ENCODE measurements at regions not wholly inside any gene's neighbourhood (a gene's known extent, or its start where the extent isn't known, plus 50 kb on each side); places are given as distances from the start of the nearest gene placed in this dataset.

DNA sequence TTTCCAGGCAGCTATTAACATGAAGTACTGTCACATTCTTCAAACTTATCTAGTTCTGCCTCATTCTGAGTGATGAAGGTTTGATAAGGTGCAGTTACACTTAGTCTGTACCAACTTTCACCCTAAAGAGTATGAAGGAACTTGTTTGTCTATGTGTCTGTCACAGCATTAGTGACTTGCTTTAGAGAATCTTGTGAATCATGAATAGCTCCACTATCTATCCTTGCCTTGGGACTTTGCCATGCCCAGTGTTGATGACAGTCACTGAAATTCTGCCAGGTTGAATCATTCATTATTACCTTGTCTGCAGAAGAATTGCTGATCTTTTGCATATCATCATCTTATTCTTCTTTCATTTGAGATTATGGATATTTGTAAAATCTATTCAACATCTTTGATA is 50.9 kb upstream of the A1CF start:
- DNase-seq = no peak

DNA sequence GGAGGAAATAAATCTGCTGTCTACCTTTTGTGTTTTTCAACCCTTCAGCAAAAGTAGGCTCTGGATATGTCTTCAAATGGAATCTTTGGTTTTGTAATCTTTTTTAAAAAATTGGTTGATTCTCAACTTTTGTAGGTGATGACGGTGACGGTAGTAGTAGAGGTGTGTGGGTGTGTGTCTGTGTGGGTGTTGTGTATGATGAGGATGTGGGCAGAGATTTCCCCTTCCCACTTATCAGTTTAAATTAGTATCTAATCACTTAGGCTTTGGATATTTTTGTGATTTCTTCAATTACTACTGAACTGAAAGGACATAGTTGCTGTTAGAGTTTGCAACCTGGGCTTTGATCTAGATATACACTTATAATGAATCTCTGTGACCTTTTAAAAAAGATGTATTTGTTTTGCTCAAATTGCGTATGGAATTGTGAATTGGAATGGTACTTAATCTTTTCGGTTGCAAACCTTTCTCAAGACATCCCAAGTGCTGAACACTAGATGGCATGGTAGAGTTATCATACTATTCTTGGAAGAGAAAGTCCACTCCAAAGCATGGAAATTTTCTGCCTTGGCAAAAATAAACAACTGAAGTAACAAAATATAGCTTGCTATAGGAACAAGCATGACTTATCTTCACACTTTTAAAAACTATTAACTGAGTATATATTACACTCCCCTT is 51.9 kb upstream of the A1CF start:
- peak; percentile 46 for DNase-seq

DNA sequence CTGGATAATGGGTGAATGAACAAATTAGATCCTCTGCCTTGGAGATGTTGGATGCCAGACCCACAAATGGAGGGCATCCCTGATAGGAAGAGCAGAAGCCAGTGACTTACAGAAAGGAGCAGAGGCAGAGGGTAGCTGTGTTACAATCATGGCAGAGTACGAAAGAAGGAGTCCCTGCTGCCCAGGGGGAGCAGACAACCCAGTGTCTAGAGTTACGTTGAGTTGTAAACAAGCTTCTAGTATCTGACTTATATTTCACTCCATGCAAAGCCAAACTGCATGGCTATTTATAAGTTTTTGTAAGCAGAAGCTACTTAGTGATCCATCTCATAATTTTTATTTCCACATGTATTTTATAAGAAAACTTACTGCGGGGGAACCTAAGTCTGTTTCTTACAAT is 56.2 kb upstream of the A1CF start:
- no peak for DNase-seq

DNA sequence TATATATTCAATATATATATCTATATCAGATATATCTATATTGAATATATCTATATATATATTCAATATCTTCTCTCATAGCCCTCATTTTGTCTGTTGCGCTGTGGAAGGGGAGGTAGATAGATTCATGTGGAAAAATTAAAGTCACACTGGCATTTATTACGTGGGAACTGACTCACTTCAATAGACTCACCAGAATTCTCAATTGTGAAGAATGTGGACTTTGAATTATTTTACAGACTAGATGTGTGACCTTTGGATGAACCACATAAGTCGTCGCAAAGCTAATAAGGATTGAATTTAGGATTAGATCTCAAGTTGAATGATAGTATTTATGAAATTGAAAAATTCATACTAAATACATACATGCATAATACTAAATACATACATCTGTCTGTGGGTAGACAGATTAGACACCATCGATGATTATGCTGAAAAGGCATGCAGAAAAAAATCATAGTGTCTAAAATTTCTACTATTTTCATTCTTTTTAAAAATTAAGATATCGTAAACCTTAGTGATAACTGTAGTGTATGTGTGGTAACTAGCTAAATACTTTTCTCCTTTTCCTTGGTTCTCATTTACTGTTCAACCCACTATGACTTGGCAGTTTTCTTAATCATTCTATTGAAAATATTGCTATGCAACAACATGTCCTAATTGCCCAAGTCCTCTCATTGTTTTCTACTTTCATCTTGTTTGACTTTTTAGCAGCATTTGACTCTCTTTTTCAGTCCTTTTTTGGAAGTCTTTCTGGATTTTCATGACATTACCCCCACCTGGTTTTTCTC is 61.8 kb upstream of the A1CF start:
- no peak for DNase-seq

DNA sequence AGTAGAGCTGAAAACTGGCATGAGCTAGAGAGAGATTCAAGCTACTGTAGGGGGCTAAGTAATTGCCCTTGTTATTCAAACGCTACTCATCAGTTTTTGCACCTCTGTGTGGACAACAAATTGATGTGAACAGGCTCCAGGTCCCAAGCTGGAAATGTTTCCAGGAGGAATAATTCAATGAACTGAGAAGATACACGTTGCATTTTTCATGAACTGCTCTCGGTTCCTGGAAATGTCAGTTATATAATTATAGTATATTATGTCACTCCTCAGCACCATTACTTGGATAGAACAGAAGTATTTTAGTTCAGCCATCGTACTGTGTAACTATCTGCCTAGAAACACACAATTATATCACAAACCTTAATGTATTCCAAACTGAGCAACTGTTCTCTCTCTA is 65.9 kb upstream of the A1CF start:
- no peak for DNase-seq

DNA sequence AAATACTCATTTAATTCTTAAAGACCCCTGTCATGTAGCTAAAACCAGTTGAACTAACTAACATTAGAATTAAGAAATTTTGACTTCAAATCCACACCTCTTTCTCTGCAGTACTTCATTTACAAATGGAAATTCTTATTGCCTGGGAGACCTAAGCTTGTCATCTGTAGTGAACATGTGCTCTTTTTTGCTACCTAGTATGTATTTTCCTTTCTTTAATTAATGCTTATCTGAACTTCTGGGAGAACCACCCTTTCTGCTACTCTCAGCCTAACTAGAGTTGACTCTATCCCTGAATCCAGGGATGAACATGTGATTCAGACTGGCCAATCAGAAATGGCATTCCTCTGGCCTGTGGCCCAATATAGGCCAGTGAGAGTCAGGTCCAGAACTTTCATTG is 75.9 kb upstream of the A1CF start:
- no peak for DNase-seq

DNA sequence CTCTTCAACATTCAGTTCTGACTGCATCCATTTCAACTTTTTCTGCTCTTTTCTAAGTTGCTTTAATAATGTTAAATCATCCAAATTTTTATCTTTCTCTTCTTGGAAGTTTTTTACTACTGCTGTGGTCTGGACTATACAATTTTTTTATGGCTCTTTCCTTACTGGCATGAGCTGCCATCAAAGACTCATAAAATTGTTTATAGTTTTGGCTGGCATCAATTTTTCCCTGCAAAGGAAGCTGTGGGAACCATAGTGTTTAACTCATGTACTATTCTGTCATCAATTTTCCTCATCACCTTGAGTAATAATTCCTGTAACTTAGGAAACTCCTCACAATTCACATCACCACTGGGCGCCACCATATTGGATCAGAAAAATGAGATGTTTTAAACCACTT is 77.6 kb upstream of the A1CF start:
- no peak for DNase-seq

DNA sequence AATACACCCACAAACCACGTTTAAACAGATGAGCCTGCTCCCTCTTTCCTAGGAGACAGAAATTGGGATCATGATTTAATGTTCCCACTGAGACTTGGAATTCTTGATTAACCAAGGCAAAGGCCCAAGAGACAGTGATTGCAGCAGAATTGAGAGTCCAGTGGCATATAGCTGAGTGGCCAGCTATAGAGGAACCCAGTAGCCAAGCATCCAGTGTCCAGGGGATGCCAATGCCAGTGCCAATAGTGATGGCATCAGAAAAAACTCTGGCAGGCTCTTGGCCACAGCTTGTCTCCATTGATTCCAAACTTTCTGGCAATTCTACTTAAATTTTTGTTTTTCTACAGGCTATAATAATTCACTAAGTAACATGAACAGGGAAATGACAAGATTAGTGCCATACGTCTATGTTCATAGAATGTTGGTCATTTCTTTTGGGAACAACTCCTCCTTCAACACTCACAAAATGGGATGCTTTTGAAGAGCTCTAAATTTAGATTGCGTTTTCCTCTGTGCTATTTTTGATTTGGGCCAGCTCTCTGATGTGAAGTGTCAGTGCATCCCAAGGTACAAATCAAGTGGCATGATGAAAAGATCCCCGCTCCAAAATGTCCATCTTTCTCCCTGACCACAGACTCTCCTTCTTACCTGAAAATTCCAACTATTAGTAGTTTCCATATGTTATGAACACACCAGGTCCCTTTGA is 83.1 kb upstream of the A1CF start:
- DNase-seq = no peak

DNA sequence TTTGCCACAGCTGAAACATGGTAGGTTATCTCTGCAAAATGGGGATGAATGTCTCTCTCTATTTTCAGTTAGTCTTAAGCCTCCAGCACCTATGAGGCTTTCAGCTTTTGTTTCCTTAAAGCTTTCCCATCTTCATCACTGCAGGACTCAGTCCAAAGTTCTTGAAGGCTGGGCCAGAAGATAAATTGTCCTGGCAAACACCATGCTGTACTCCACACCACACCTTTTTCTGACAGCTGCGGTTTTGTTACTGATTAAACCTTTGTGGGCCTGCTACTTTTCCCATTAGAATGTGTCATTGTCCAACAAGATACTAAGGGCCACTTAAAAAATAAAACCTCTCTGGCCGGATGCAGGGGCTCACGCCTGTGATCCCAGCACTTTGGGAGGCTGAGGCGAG is 87.2 kb upstream of the A1CF start:
- DNase-seq = no peak

DNA sequence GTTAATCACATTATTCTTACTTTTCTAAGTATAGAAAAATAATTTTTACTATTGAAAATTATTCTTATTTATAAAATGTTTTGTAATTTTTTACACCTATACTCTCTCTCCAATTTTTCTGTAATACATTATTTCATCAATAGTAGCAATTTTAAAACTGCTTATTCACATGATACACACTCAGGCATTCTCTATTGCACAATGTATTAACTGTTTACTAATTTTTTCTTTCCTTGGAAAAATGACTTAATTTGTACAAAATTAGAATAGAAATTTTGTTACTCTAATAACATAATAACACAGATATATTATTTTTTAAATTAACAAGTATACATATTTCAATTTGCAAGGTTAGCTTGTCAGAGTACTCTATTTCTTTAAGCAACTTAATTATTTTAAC is 92.9 kb upstream of the PRKG1 start:
- no peak for DNase-seq

DNA sequence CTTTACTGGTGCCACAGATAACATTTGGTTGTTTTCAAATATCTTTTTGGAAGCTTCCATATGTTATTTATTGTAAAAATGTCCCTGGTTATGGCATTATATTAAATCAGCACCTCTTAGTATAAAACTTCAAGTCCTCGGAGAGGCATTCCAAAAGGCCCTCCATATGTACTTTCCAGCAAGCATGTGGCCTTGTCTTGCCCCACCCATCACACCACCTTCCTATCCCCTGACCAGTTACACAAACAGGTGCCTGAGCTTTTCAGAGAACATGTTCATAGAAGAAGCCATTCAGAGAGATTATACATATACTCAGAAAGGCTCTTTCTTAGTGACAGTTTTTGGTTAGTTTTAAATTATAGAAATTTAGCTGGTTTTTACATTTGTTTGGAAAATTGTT is 92.4 kb upstream of the PRKG1 start:
- DNase-seq = no peak

DNA sequence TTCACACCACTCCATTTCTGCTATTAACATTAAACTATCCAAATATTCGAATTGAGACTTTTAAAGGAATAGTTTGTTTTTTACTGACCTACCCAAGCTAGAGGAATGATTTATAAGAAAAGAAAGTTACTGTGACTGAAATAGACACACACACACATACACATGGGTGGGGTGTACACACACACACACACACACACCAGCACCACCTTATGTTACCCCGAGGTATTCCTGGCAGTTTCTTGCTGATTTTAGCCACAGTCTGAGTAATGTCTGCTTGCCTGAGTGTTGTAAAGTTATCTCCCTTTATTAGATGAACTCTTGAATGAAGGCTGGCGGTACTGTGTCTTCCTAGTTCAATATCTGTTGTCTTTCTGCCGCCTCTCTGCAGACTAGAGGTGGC is 91.3 kb upstream of the PRKG1 start:
- DNase-seq = no peak

DNA sequence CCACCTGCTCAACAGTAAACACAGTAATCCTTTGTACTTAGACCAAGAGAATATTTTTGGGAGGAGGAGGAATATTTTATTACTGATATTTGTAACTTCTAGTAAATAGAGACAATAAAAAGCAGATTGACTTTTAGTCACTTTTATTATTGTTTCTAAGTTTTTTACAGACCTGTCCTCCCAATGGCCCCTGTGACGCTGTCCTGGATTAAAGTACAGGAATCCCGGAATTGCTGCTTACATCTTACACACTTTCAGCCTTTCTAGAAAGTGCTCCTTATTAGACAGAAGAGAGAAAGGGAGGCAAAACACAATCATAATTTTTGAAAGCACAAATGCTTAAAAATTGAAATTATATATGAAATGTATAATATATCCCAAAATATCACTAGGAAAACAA is 86.4 kb upstream of the PRKG1 start:
- DNase-seq = no peak

DNA sequence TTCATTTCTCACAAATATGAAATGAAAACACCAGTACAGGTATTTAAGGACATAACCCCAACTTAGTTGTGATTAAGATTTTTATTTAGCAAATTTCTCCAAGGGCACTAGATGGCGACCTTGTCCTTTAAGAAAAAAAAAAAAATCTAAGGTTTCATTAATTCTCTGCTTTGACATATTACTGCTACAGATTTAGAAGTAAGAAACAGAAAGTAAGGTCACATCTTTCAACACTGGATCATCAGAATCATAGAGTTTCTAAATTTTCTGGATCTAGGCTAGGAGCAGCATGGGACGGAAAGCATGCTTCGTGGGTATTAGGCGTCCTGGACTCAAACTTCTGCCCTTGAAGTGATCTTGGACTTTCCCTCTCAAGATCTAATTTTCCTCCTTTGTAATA is 85.5 kb upstream of the PRKG1 start:
- no peak for DNase-seq

DNA sequence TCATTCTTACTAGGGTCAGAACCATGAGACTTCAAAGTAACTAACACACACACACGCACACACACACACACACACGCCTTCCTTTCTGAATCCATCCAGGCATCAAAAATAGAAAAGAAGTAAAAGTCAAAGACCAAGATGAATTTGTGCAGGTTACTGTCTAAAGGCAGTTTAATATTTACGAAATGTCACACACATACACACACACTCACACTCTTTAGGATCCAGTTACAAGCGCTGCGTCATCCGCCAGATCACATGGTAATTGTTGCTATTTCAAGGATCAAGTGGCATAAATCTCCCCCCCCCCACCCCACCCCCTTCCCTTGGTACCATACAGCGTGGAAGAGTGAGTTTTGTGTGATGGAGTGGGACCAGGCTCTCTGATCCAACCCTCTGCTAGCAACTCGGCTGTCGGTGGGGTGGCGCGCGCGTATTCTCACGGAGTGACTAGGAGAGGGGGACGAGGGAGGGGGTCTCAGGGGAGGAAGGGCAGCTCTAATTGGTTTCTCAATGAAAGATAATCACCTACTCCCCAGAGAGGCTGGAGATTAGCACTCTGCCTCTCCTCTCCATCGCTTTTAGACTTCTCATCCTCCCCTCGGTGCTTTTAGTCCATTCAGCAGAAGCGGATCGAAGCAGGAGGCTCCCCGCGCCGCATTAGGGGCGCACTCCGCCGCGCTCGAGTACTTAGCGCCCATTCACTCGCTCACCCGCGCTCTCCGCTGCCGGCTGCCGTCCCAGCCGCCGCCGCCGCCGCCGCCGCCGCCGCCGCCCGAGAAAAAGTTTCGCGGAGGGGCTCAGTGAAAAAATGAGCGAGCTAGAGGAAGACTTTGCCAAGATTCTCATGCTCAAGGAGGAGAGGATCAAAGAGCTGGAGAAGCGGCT is 83.5 kb upstream of the PRKG1 start:
- no peak for DNase-seq

DNA sequence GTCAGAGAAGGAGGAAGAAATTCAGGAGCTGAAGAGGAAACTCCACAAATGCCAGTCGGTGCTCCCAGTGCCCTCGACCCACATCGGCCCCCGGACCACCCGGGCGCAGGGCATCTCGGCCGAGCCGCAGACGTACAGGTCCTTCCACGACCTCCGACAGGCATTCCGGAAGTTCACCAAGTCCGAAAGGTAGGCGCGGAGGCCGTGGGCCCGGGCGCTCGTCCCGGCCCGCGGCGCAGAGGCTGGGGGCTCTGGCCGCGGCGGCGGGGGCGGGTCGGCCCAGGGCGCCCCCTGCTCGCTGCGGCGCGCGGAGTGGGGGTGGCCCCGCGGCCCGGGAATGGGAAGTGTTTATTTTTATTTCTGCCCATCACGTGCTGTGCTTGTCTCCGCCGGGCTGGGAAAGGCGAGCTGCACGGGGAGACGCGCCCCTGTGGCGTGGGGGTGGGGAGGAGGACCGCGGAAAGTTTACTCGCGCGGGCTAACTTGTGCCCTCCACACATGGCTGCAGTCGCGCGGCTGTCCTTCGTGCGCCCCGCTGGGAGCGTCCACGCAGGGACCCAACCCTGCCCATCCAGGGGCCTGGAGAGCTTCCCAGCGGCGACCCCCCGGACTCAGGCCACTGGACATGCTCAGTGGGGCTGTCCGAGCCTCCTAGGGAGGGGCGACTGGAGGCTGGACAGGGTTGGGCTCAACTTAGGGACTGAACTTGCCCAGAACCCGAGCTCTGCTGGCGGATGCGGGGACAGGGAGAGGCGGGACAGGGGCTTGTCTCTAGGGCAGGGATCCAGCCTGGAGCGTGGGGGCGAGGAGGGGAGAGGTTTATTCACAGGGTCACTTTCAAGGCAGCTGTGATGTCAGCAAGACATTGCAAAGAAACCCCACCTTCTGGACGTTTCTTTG is 82.6 kb upstream of the PRKG1 start:
- peak; percentile 66 for DNase-seq

DNA sequence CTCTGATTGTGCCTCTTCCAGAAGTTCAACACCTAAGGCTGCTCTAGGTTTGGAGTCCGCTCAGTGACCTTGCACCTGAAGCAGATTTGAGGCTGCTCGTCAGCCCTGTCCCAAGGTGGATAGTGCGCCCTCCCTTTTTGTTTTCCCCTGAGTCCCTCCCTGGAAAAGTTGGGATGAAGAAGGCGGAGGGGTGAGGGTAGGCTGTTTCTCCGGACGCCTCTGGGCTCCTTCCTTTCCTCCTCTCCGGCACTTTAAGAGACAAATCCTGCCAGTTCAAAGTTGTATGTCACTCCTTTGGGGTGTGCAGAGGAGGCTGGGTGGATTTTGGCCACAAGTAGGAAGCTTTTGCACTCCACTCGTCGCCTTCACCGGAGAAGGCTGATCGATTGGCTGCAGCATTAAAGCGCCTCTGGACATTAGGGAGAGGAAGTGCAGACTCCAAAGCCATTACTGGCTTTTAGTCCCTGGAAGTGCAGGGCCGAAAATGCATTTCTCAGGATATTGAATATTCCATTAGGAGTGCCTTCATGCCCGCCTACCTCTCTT is 81.9 kb upstream of the PRKG1 start:
- DNase-seq = peak; percentile 55

DNA sequence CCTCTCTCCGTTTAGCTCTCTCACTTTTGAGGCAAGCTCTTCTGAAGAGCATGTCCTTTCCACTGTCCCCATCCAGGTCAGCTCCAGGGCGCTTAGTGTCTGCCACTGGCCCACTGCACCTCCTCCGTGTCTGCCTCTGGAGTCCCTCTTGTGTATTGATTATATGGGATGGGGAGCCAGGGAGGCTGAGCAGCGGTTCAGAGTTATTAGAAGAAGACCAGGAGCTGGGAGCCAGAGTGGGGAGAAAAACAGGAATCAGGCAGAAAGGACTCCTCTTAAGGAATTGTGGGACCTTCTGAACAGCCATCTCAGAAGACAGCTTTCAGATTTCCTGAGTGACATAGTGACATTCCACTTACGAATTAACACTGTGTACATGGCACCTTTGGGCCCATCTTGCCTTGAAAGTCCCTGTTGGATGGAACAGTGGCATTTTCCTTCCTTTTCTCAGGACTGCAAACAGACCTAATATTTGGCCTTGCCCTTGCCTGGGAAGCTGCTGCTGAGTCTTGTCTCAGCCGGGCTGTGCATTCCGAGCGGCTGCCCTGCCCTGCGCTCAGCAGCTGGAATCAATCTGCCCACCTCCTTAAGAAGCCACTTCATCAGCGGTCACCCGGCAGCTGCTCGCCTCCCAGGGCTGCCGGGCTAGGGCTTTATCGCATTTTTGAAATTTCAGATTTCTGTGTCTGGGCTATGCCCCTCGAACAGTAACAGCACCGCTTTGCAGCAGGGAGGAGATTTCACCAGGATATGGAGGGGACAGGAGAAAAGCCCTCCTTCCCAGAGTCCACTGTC is 81.1 kb upstream of the PRKG1 start:
- no peak for DNase-seq

DNA sequence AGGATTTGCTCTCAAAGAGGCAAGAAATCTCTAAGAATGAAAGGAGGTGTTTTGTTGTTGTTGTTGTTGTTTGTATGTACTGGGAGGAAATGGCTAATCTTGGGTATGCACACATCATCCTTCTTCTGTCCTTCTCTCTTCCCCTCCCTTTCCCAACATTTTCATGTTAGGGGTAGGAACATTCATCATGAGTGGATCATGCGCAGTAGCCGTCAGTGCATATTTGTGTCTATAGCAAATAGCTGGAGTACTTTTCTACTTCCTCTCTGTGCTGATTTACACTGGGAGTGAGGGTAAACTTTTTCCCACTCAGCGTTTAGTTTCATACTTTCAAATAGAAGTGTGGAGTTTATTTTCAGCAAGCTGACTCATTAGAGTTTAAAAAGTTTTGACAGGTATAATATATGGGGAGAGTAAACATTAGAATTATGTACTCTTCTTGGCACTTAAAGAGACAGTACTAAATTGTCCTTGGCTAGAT is 80.5 kb upstream of the PRKG1 start:
- no peak for DNase-seq

DNA sequence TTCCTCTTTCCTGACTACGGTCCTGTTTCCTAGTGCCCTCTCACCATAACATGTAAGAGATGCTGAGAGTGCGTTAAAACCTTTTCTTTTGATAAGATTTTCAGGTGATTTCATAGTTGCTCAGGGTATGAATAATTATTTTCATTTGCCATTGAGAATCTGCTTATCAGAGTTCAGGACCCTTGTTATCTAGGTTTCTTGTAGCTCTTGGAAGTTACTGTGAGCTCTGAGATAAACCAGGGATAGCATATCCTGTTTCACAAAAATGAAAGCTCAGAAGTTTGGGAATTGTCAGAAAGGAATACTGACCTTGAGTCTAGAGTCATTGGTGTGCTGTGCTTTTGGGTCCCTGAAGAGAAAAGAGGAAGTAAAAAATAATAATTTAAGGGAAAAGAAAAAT is 76.8 kb upstream of the PRKG1 start:
- no peak for DNase-seq
